Cardiac muscle cell (in vitro differentiated cells and primary cell): ENCODE measurements at regions not wholly inside any gene's neighbourhood (a gene's known extent, or its start where the extent isn't known, plus 50 kb on each side); places are given as distances from the start of the nearest gene placed in this dataset.

Experiments used
- DNase-seq, 2 donors: peaks; one replicate each; pipeline versions ENCODE4 v3.0.0 to v3.0.0-alpha.2; 2010 to 2017; ENCODE audit warnings: low read depth in 1 of 2, low spot score in 1 of 2
- H3K27ac ChIP-seq: fragments of 200-600 bp; sonication (generic); 2 replicates; pipeline ENCODE4 v1.5.1; 2016
- H3K27me3 ChIP-seq: fragments of 200-600 bp; sonication (generic); 2 replicates; pipeline ENCODE4 v1.6.0; 2016; ENCODE audit warnings: control low read depth
- H3K36me3 ChIP-seq: fragments of 200-600 bp; sonication (generic); 2 replicates; pipeline ENCODE4 v1.5.1; 2016; ENCODE audit warnings: control low read depth
- H3K4me1 ChIP-seq: fragments of 200-600 bp; sonication (generic); 2 replicates; pipeline ENCODE4 v1.8.1; 2017; ENCODE audit warnings: low read depth, mild to moderate bottlenecking, mixed run types
- H3K4me3 ChIP-seq: fragments of 200-600 bp; sonication (generic); 2 replicates; pipeline ENCODE4 v1.5.1; 2016; ENCODE audit warnings: mild to moderate bottlenecking
- H3K9me3 ChIP-seq: fragments of 200-600 bp; sonication (generic); 2 replicates; pipeline ENCODE4 v1.5.1; 2017; ENCODE audit warnings: low read depth, mild to moderate bottlenecking, control low read depth
- CTCF ChIP-seq: IDR thresholded peaks from 2 replicates; pipeline ENCODE4 v1.5.1; 2012; ENCODE audit warnings: low read depth, mild to moderate bottlenecking, low read length

- Histone ChIP-seq H3K36me3 (no peaks in the 10 kb centered on the region), H3K27ac (no peak overlapping the region), H3K4me1 (no peaks in the 10 kb centered on the region), H3K27me3 (no peaks in the 10 kb centered on the region), H3K9me3 (no peaks in the 10 kb centered on the region), H3K4me3 (no peak overlapping the region)
- DNase-seq: no peak
- TF ChIP-seq CTCF: no peak
Measured at GRCh38 chr15:39115379-39116057, 465.4 kb upstream of the THBS1 start.

GRCh38 chr15:39118510-39118909 is 462.4 kb upstream of the THBS1 start:
- Histone ChIP-seq H3K27ac (no peak overlapping the region), H3K9me3 (no peaks in the 10 kb centered on the region), H3K4me1 (no peaks in the 10 kb centered on the region), H3K36me3 (no peaks in the 10 kb centered on the region), H3K27me3 (no peaks in the 10 kb centered on the region), H3K4me3 (no peak overlapping the region)
- no peak for TF ChIP-seq CTCF
- DNase-seq: peak in 1 of 2 donors; percentile 89

GRCh38 chr15:39124155-39124552 is 456.7 kb upstream of the THBS1 start:
- TF ChIP-seq CTCF: no peak

GRCh38 chr15:39124553-39125171 is 456.2 kb upstream of the THBS1 start:
- no peak for TF ChIP-seq CTCF
- Histone ChIP-seq H3K4me3 (no peak overlapping the region), H3K27me3 (no peaks in the 10 kb centered on the region), H3K4me1 (peaks cover 18% of the 10 kb centered on the region), H3K27ac (no peak overlapping the region), H3K9me3 (no peaks in the 10 kb centered on the region), H3K36me3 (no peaks in the 10 kb centered on the region)
- DNase-seq: peak in 1 of 2 donors; percentile 56

More at GRCh38 chr15:39124155-39124552, 456.7 kb upstream of the THBS1 start:
- H3K27me3 ChIP-seq: no peaks in the 10 kb centered on the region
- peaks cover 18% of the 10 kb centered on the region for H3K4me1 ChIP-seq
- no peak for DNase-seq
- no peaks in the 10 kb centered on the region for H3K36me3 ChIP-seq
- no peak overlapping the region for H3K4me3 ChIP-seq
- H3K9me3 ChIP-seq: no peaks in the 10 kb centered on the region
- H3K27ac ChIP-seq: no peak overlapping the region

- H3K9me3 ChIP-seq: no peaks in the 10 kb centered on the region
- H3K27me3 ChIP-seq: no peaks in the 10 kb centered on the region
- TF ChIP-seq CTCF: no peak
- DNase-seq: no peak
- no peak overlapping the region for H3K4me3 ChIP-seq
- H3K27ac ChIP-seq: no peak overlapping the region
- no peaks in the 10 kb centered on the region for H3K36me3 ChIP-seq
- peaks cover 18% of the 10 kb centered on the region for H3K4me1 ChIP-seq
Measured at GRCh38 chr15:39125226-39125625, 455.7 kb upstream of the THBS1 start.
